AG04449 (cell line): ENCODE measurements at regions not wholly inside any gene's neighbourhood (a gene's known extent, or its start where the extent isn't known, plus 50 kb on each side); places are given as distances from the start of the nearest gene placed in this dataset.

Experiments used
- CTCF ChIA-PET: fragments of 350-600 bp; formaldehyde crosslinking; extraction: SDS; loops from one replicate; lab custom pipeline; 2021; ENCODE audit warnings: antibody characterized with exemption; lab: Yijun Ruan, JAX
- POLR2A ChIA-PET: fragments of 400-600, 350-600 bp; formaldehyde crosslinking; extraction: SDS; loops from one replicate; lab custom pipeline; 2020; ENCODE audit warnings: antibody characterized with exemption, inconsistent platforms; lab: Yijun Ruan, JAX
- DNase-seq: peaks from one replicate; pipeline ENCODE4 v3.0.0-alpha.2; 2010; ENCODE audit warnings: low read depth, low spot score
- H3K4me3 ChIP-seq: 2 replicates; pipeline ENCODE4 v1.5.1; 2011; ENCODE audit warnings: low read depth, mild to moderate bottlenecking, control low read depth, low read length
- TF ChIP-seq, protein P1 (sequence below): IDR thresholded peaks from one replicate; pipeline ENCODE4 v1.5.1; 2011; ENCODE audit warnings: mild to moderate bottlenecking, moderate library complexity, low read length, control low read depth, inconsistent platforms; ENCODE audit not compliant: insufficient read depth; ENCODE audit errors: missing control alignments

GRCh38 chr7:41027428-41028115, 675.3 kb downstream of the INHBA start:
- ChIA-PET CTCF (interaction anchor here (1.4 kb wide), 1 partner anchor 24 kb away, joined by 3 read pairs; no protein-coding TSS in a partner anchor), POLR2A (interaction anchor here (0.8 to 1.2 kb wide), 4 partner anchors 24 to 652 kb away, joined by 3 to 4 read pairs (median 3); no protein-coding TSS in a partner anchor)
- TF ChIP-seq, protein P1, sequence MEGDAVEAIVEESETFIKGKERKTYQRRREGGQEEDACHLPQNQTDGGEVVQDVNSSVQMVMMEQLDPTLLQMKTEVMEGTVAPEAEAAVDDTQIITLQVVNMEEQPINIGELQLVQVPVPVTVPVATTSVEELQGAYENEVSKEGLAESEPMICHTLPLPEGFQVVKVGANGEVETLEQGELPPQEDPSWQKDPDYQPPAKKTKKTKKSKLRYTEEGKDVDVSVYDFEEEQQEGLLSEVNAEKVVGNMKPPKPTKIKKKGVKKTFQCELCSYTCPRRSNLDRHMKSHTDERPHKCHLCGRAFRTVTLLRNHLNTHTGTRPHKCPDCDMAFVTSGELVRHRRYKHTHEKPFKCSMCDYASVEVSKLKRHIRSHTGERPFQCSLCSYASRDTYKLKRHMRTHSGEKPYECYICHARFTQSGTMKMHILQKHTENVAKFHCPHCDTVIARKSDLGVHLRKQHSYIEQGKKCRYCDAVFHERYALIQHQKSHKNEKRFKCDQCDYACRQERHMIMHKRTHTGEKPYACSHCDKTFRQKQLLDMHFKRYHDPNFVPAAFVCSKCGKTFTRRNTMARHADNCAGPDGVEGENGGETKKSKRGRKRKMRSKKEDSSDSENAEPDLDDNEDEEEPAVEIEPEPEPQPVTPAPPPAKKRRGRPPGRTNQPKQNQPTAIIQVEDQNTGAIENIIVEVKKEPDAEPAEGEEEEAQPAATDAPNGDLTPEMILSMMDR: no peak
- peak; percentile 98 for DNase-seq
- no peak overlapping the region for H3K4me3 ChIP-seq

DNA sequence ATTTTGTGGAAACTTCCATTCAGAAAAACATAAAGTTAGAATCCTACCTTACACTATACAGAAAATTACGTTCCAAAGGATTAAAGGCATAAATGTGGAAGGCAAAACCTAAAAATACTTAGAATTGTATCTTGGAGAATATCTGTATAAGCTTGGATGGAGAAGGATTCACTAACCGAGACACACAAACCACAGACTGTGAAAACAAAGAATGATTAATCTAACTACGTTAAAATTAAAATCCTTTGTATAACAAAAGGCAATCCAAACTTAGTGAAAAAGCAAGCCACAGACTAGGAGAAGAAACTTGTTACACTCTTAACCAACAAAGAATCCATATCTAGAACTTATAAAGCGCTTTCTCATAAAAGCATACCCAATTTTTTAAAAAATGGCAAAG, 678.8 kb downstream of the INHBA start:
- TF ChIP-seq, protein P1: no peak
- no peak overlapping the region for H3K4me3 ChIP-seq
- ChIA-PET CTCF (interaction anchor here (3.7 kb wide), 1 partner anchor 21 kb away, joined by 21 read pairs; no protein-coding TSS in a partner anchor), POLR2A (no interaction called here)
- no peak for DNase-seq

GRCh38 chr7:41020056-41020455, 682.8 kb downstream of the INHBA start:
- TF ChIP-seq, protein P1: no peak
- no peak for DNase-seq
- POLR2A ChIA-PET: no interaction called here
- H3K4me3 ChIP-seq: no peak overlapping the region
- CTCF ChIA-PET: no interaction called here

DNA sequence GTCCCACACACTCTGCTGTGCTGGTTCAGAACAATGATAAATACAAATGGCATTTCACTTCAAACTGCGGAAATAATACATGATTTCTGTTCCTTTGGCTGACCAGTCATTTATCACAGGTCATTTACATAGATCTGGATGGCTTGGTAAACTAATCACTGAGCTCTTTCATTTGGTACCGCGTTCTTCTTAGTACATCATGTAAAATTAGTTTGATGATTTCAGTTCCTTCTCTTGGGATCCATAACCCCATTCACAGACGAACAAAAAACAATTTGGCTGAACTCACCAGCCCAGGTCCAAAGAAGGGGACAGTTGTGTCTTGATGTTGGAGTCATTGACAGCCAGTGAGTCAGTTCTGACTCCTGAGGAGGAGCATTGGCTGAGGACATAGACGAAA, 689.8 kb downstream of the INHBA start:
- TF ChIP-seq, protein P1: no peak
- ChIA-PET CTCF (interaction anchor here (1.6 to 3.3 kb wide), 2 partner anchors 9 to 10 kb away, joined by 5 to 13 read pairs; no protein-coding TSS in a partner anchor), POLR2A (no interaction called here)
- DNase-seq: no peak
- no peak overlapping the region for H3K4me3 ChIP-seq

- DNase-seq: no peak
- CTCF ChIA-PET: interaction anchor here (1.6 to 3.3 kb wide), 3 partner anchors 9 to 685 kb away, joined by 5 to 13 read pairs (median 6); no protein-coding TSS in a partner anchor
- no peak overlapping the region for H3K4me3 ChIP-seq
- POLR2A ChIA-PET: no interaction called here
- TF ChIP-seq, protein P1: no peak
Observed at GRCh38 chr7:41012041-41012440, 690.8 kb downstream of the INHBA start.

DNA sequence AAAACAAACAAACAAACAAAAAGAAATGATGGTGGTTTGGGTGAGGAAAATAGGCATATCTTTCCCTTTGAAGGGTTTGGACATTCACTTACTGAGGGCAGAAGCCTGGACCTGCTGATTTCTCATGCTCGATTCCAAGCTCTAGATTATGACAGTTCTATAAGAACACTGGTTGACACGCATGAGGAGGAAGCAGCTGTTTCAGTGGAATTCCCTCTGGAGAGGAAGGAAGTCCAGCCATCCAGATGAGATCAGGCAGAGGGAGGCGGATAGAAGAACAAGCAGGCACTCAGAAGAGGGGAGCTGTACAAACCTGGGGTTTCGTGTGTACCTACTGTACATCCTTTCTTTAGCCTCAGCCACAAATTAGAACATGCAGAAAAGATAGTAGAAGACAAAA, 691.9 kb downstream of the INHBA start:
- POLR2A ChIA-PET: no interaction called here
- DNase-seq: no peak
- CTCF ChIA-PET: interaction anchor here (0.9 to 3.3 kb wide), 3 partner anchors 8 to 686 kb away, joined by 3 to 13 read pairs (median 6); no protein-coding TSS in a partner anchor
- TF ChIP-seq, protein P1: no peak
- H3K4me3 ChIP-seq: no peak overlapping the region
